Thymus (tissue), 11 donors: ENCODE measurements at regions not wholly inside any gene's neighbourhood (a gene's known extent, or its start where the extent isn't known, plus 50 kb on each side); places are given as distances from the start of the nearest gene placed in this dataset.

Experiments used
- DNase-seq, 9 donors: peaks; one replicate each; pipeline ENCODE4 v3.0.0-alpha.2; 2013; ENCODE audit warnings: low spot score in 9 of 9, low read depth in 6 of 9, missing footprints in 1 of 9
- H3K27ac ChIP-seq, 2 donors: one replicate each; pipeline ENCODE4 v1.5.1; 2013; ENCODE audit warnings: control low read depth in 1 of 2, low read depth in 1 of 2, low read length in 1 of 2, mild to moderate bottlenecking in 1 of 2, moderate library complexity in 1 of 2
- H3K27me3 ChIP-seq, 2 donors: one replicate each; pipeline ENCODE4 v1.5.1; 2013; ENCODE audit warnings: low read length in 1 of 2; ENCODE audit not compliant: control insufficient read depth in 2 of 2, insufficient read depth in 1 of 2
- H3K36me3 ChIP-seq, 2 donors: one replicate each; pipeline ENCODE4 v1.5.1; 2013; ENCODE audit warnings: low read length in 1 of 2, mild to moderate bottlenecking in 1 of 2, moderate library complexity in 1 of 2; ENCODE audit not compliant: control insufficient read depth in 2 of 2, insufficient read depth in 2 of 2
- H3K4me1 ChIP-seq, 2 donors: one replicate each; pipeline ENCODE4 v1.5.1; 2013; ENCODE audit warnings: low read length in 2 of 2; ENCODE audit not compliant: control insufficient read depth in 2 of 2, insufficient read depth in 2 of 2
- H3K4me3 ChIP-seq, 2 donors: one replicate each; pipeline ENCODE4 v1.5.1; 2013; ENCODE audit warnings: low read length in 2 of 2, control low read depth in 1 of 2, mild to moderate bottlenecking in 1 of 2
- H3K9me3 ChIP-seq, 2 donors: one replicate each; pipeline ENCODE4 v1.5.1; 2013; ENCODE audit warnings: low read length in 1 of 2, mild to moderate bottlenecking in 1 of 2; ENCODE audit not compliant: control insufficient read depth in 2 of 2, insufficient read depth in 1 of 2
- WGBS: extraction: QIAGEN DNeasy Blood & Tissue Kit; methylation state at CpG from one replicate; pipeline ENCODE4 v1.1.7; 2013; 5-methylcytosine and 5-hydroxymethylcytosine counted together
- donor health status: healthy.

DNA sequence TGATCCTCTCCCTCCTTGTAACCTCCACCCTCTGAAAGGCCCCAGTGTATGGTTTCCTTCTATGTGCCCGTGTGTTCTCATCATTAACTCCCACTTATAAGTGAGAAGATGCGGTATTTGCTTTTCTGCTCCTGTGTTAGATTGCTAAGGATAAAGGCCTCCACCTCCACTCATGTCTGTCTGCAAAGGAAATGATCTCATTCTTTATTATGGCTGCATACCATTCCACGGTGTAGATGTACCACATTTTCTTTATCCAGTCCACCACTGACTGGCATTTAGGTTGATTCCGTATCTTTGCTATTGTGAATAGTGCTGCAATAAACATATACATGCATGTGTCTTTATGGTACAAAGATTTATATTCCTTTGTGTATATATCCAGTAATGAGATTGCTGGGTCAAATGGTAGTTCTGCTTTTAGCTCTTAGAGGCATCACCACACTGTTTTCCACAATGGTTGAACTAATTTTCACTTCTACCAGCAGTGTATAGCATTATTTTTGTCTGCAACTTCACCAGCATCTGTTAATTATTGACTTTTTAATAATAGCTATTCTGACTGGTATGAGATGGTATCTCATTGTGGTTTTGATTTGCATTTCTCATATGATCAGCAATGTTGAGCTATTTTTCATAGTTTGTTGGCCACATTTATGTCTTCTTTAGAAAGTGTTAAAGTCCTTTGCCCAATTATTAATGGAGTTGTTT, 1030.9 kb downstream of the FSTL5 start:
- 86% methylated on average over 4 of the region's 4 CpGs for WGBS
- Histone ChIP-seq H3K9me3 (no peaks in the 10 kb centered on the region), H3K4me1 (no peaks in the 10 kb centered on the region), H3K27ac (no peak overlapping the region), H3K36me3 (no peaks in the 10 kb centered on the region), H3K4me3 (no peak overlapping the region), H3K27me3 (no peaks in the 10 kb centered on the region)
- DNase-seq, result no peak

- no peaks in the 10 kb centered on the region for H3K27me3 ChIP-seq
- no peak overlapping the region for H3K4me3 ChIP-seq
- no peaks in the 10 kb centered on the region for H3K4me1 ChIP-seq
- no peaks in the 10 kb centered on the region for H3K36me3 ChIP-seq
- 56% methylated on average over 2 of the region's 2 CpGs for WGBS
- peaks cover 0 to 14% of the 10 kb centered on the region in 2 donors for H3K9me3 ChIP-seq
- H3K27ac ChIP-seq, result no peak overlapping the region
- no peak for DNase-seq
Observed at GRCh38 chr4:161121451-161121850, 1042.3 kb downstream of the FSTL5 start.

- Histone ChIP-seq H3K4me3 (no peak overlapping the region), H3K27ac (no peak overlapping the region), H3K36me3 (no peaks in the 10 kb centered on the region), H3K9me3 (no peaks in the 10 kb centered on the region), H3K27me3 (no peaks in the 10 kb centered on the region), H3K4me1 (no peaks in the 10 kb centered on the region)
- no peak for DNase-seq
- WGBS, result 51% methylated on average over 1 of the region's 1 CpG
Observed at GRCh38 chr4:161101881-161102280, 1061.9 kb downstream of the FSTL5 start.

- no peak overlapping the region for H3K4me3 ChIP-seq
- H3K4me1 ChIP-seq, result no peaks in the 10 kb centered on the region
- no peak for DNase-seq
- no peaks in the 10 kb centered on the region for H3K27me3 ChIP-seq
- H3K9me3 ChIP-seq, result no peaks in the 10 kb centered on the region
- H3K27ac ChIP-seq, result no peak overlapping the region
- H3K36me3 ChIP-seq, result no peaks in the 10 kb centered on the region
Observed at GRCh38 chr4:161097821-161098220, 1066.0 kb downstream of the FSTL5 start.

GRCh38 chr4:161061046-161061445, 1102.8 kb downstream of the FSTL5 start:
- WGBS, result 92% methylated on average over 1 of the region's 1 CpG
- Histone ChIP-seq H3K9me3 (peaks cover 0 to 2% of the 10 kb centered on the region in 2 donors), H3K27ac (no peak overlapping the region), H3K4me1 (no peaks in the 10 kb centered on the region), H3K27me3 (no peaks in the 10 kb centered on the region), H3K4me3 (no peak overlapping the region), H3K36me3 (no peaks in the 10 kb centered on the region)
- no peak for DNase-seq
